HFFc6 (cell line): ENCODE measurements at regions not wholly inside any gene's neighbourhood (a gene's known extent, or its start where the extent isn't known, plus 50 kb on each side); places are given as distances from the start of the nearest gene placed in this dataset.

Experiments
- DNase-seq: peaks from one replicate; pipeline ENCODE4 v3.0.0-alpha.2; 2018
- H3K27ac Mint-ChIP-seq: 2 replicates; pipeline ENCODE4 v1.8.0; 2020; ENCODE audit warnings: mild to moderate bottlenecking, mixed read lengths
- H3K27me3 Mint-ChIP-seq: 2 replicates; pipeline ENCODE4 v1.8.0; 2021; ENCODE audit warnings: mild to moderate bottlenecking, moderate library complexity, mixed read lengths; ENCODE audit not compliant: insufficient read depth
- H3K36me3 Mint-ChIP-seq: 2 replicates; pipeline ENCODE4 v1.8.0; 2021; ENCODE audit warnings: low read depth, mixed read lengths
- H3K4me1 Mint-ChIP-seq: 2 replicates; pipeline ENCODE4 v1.8.0; 2020; ENCODE audit warnings: low read depth, mixed read lengths
- H3K4me3 Mint-ChIP-seq: 2 replicates; pipeline ENCODE4 v1.8.0; 2020; ENCODE audit warnings: mild to moderate bottlenecking, moderate library complexity, mixed read lengths
- H3K9me3 Mint-ChIP-seq: 2 replicates; pipeline ENCODE4 v1.8.0; 2020; ENCODE audit warnings: mild to moderate bottlenecking, mixed read lengths
- CTCF ChIP-seq: fragments of 200-600 bp; sonication (generic); IDR thresholded peaks from 2 replicates; pipeline ENCODE4 v1.5.0; 2021; ENCODE audit warnings: antibody characterized with exemption, mild to moderate bottlenecking

GRCh38 chr1:200228486-200228885 is 181.3 kb downstream of the ZNF281 start:
- peak overlapping the region; percentile 81 for H3K27ac Mint-ChIP-seq
- H3K36me3 Mint-ChIP-seq = no peaks in the 10 kb centered on the region
- no peaks in the 10 kb centered on the region for H3K9me3 Mint-ChIP-seq
- no peak for TF ChIP-seq CTCF
- peaks cover 74% of the 10 kb centered on the region for H3K4me1 Mint-ChIP-seq
- peak; percentile 35 for DNase-seq
- H3K4me3 Mint-ChIP-seq = peak overlapping the region; percentile 31; the same call in 1 of the 2 replicates
- no peaks in the 10 kb centered on the region for H3K27me3 Mint-ChIP-seq

DNA sequence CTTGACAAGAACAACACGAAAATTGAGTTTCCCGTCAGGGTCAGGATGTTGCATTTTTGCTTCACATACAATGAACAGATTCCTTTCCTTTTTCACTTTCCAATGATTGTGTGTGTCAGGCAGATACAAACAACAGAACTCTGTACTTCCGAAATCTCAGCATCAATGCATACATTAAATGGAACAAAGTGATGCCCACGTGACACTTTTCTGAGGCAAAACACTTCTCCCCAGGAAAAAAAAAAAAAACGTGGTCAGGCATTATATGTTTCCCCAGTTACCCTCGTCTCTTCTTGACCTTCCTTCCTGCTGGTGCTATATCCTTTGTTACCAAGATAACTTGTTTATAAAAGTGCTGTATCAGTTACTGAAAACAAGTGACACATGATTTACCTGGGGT is 181.8 kb downstream of the ZNF281 start:
- H3K36me3 Mint-ChIP-seq = no peaks in the 10 kb centered on the region
- H3K4me3 Mint-ChIP-seq = peak overlapping the region; percentile 31; the same call in 1 of the 2 replicates
- no peak for TF ChIP-seq CTCF
- H3K9me3 Mint-ChIP-seq = no peaks in the 10 kb centered on the region
- no peak for DNase-seq
- H3K27ac Mint-ChIP-seq = peak overlapping the region; percentile 81
- H3K4me1 Mint-ChIP-seq = peaks cover 70% of the 10 kb centered on the region
- no peaks in the 10 kb centered on the region for H3K27me3 Mint-ChIP-seq
